Loucy (cell line): ENCODE measurements at regions not wholly inside any gene's neighbourhood (a gene's known extent, or its start where the extent isn't known, plus 50 kb on each side); places are given as distances from the start of the nearest gene placed in this dataset.

Source experiments
- H2AFZ ChIP-seq: fragments of 200-600 bp; sonication (generic); 2 replicates; pipeline ENCODE4 v1.6.0; 2016; ENCODE audit warnings: antibody characterized with exemption, mild to moderate bottlenecking, low read length, moderate library complexity
- H3F3A ChIP-seq: fragments of 200-600 bp; 2 replicates; pipeline ENCODE4 v1.6.0; 2016; ENCODE audit warnings: antibody characterized with exemption, low read depth, mild to moderate bottlenecking
- H3K27me3 ChIP-seq: fragments of 200-600 bp; sonication (generic); 2 replicates; pipeline ENCODE4 v1.6.1; 2014; ENCODE audit warnings: low read length, mild to moderate bottlenecking; ENCODE audit not compliant: insufficient read depth, poor library complexity, severe bottlenecking
- H3K36me3 ChIP-seq: fragments of 200-600 bp; sonication (generic); 2 replicates; pipeline ENCODE4 v1.6.1; 2016; ENCODE audit warnings: low read length; ENCODE audit not compliant: insufficient read depth
- H3K4me1 ChIP-seq: fragments of 200-600 bp; sonication (generic); 2 replicates; pipeline ENCODE4 v1.5.1; 2014; ENCODE audit warnings: low read length, mild to moderate bottlenecking; ENCODE audit not compliant: insufficient read depth, poor library complexity, severe bottlenecking
- H3K4me2 ChIP-seq: fragments of 200-600 bp; sonication (generic); 2 replicates; pipeline ENCODE4 v1.6.0; 2014; ENCODE audit warnings: antibody characterized with exemption, low read length, low read depth, mild to moderate bottlenecking; ENCODE audit not compliant: poor library complexity, severe bottlenecking
- H3K4me3 ChIP-seq: fragments of 200-600 bp; sonication (generic); 2 replicates; pipeline ENCODE4 v1.5.1; 2014; ENCODE audit warnings: low read length, mild to moderate bottlenecking, mixed read lengths; ENCODE audit not compliant: poor library complexity, severe bottlenecking
- H3K79me2 ChIP-seq: fragments of 200-600 bp; sonication (generic); 2 replicates; pipeline ENCODE4 v1.6.1; 2014; ENCODE audit warnings: low read length; ENCODE audit not compliant: insufficient read depth
- H3K9ac ChIP-seq: fragments of 200-600 bp; sonication (generic); 2 replicates; pipeline ENCODE4 v1.6.0; 2014; ENCODE audit warnings: mild to moderate bottlenecking, low read depth, low read length, moderate library complexity; ENCODE audit not compliant: poor library complexity, severe bottlenecking
- H3K9me2 ChIP-seq: fragments of 200-600 bp; sonication (generic); replicated peaks from 2 replicates; pipeline ENCODE4 v1.6.1; 2016; ENCODE audit warnings: low read depth, low read length, mixed read lengths
- H3K9me3 ChIP-seq: fragments of 200-600 bp; sonication (generic); 2 replicates; pipeline ENCODE4 v1.6.1; 2014; ENCODE audit warnings: mild to moderate bottlenecking, antibody characterized with exemption, low read length, low read depth; ENCODE audit not compliant: insufficient read depth
- H4K20me1 ChIP-seq: fragments of 200-600 bp; sonication (generic); 2 replicates; pipeline ENCODE4 v1.6.0; 2014; ENCODE audit warnings: antibody characterized with exemption, low read length, mild to moderate bottlenecking; ENCODE audit not compliant: insufficient read depth, poor library complexity, severe bottlenecking
- EZH2phosphoT487 ChIP-seq: fragments of 200-600 bp; IDR thresholded peaks from 2 replicates; pipeline ENCODE4 v1.6.1; 2018; ENCODE audit warnings: antibody characterized with exemption, mild to moderate bottlenecking, moderate library complexity, borderline replicate concordance
- TF ChIP-seq, protein P1 (sequence below): fragments of 200-600 bp; sonication (generic); conservative IDR thresholded peaks from 2 replicates; pipeline ENCODE4 v1.5.1; 2014; ENCODE audit warnings: mild to moderate bottlenecking, antibody characterized with exemption, low read length

DNA sequence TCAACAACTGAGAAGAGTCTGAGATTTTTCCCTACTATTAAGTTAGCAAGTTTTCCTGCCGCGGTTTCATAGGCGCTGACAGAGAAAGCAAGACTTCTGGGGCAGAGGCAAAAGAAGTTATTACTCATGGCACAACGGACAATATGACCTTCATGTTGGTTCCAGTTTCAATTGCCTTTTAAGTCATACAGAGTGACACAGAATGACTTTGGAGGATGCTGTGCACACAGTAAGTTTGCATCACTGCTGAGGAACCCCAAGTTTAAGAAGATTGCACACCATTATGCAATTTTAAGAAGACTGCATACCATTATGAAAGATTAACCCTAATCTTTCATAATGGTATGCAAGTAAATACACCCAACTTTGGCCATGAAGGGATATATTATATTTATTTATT is 626.5 kb upstream of the CHORDC1 start:
- H3K9me3 ChIP-seq: no peaks in the 10 kb centered on the region
- H3K9ac ChIP-seq: no peak overlapping the region
- H4K20me1 ChIP-seq: no peaks in the 10 kb centered on the region
- no peaks in the 10 kb centered on the region for H3K27me3 ChIP-seq
- no peak overlapping the region for H3K4me3 ChIP-seq
- H3K9me2 ChIP-seq: no peaks in the 10 kb centered on the region
- no peaks in the 10 kb centered on the region for H3K4me1 ChIP-seq
- no peak overlapping the region for H3K4me2 ChIP-seq
- no peaks in the 10 kb centered on the region for H3K36me3 ChIP-seq
- no peaks in the 10 kb centered on the region for H3F3A ChIP-seq
- TF ChIP-seq, protein P1, sequence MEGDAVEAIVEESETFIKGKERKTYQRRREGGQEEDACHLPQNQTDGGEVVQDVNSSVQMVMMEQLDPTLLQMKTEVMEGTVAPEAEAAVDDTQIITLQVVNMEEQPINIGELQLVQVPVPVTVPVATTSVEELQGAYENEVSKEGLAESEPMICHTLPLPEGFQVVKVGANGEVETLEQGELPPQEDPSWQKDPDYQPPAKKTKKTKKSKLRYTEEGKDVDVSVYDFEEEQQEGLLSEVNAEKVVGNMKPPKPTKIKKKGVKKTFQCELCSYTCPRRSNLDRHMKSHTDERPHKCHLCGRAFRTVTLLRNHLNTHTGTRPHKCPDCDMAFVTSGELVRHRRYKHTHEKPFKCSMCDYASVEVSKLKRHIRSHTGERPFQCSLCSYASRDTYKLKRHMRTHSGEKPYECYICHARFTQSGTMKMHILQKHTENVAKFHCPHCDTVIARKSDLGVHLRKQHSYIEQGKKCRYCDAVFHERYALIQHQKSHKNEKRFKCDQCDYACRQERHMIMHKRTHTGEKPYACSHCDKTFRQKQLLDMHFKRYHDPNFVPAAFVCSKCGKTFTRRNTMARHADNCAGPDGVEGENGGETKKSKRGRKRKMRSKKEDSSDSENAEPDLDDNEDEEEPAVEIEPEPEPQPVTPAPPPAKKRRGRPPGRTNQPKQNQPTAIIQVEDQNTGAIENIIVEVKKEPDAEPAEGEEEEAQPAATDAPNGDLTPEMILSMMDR: no peak
- no peak for TF ChIP-seq EZH2phosphoT487
- no peaks in the 10 kb centered on the region for H3K79me2 ChIP-seq
- H2AFZ ChIP-seq: no peak overlapping the region

DNA sequence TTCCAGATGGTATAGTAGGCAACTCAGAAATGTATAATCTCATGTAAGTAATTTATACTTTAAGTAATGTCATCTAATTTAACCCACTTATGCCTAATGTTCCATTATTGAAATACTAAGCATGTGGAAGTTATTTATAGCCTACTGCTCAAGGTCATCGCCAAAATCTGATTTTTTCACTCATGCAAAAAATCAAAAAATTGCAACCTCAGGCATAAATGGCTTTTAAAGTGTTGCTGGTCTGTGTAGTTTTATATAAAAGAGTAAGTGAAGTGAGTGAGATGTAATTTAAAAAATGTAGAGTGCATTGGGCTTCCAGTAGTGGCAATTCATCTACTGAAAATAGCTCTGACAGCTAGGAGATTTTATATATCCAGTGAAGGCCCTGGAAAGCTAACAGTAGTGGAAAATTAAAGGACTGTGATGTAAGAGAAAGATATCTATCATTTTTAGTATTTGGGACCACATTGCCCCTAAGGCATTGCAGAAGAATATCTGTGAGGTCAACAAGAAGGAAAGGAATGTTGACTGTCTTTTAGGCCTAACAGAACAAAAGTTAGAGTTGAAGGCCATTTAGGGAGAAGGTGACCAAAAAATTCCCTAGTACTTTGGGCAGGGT is 624.5 kb upstream of the CHORDC1 start:
- Histone ChIP-seq H4K20me1 (no peaks in the 10 kb centered on the region), H3K4me1 (no peaks in the 10 kb centered on the region), H3F3A (no peaks in the 10 kb centered on the region), H3K9me3 (no peaks in the 10 kb centered on the region), H3K9me2 (no peaks in the 10 kb centered on the region), H3K4me2 (no peak overlapping the region), H3K27me3 (no peaks in the 10 kb centered on the region), H3K36me3 (no peaks in the 10 kb centered on the region), H3K79me2 (no peaks in the 10 kb centered on the region), H3K9ac (no peak overlapping the region), H2AFZ (no peak overlapping the region), H3K4me3 (no peak overlapping the region)
- TF ChIP-seq, protein P1: no peak
- TF ChIP-seq EZH2phosphoT487: no peak

DNA sequence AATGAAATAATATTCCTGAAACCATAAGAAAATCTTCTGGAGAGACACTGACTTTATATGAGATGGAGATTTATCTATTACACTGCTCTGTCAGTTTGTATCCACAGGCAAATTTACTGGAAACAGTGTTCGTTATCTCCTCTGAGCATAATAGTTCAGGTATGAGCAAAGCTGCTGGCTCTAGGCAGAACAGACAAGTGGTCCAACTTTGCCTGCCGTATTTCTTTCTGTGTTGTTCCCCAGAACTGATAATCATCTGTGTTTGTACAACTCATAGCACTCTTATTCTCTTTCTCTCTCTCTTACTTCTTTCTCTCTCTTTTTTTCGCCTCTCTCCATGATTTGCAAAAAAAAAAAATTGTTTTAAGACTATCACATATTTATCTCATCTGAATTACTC is 623.8 kb upstream of the CHORDC1 start:
- H3K27me3 ChIP-seq: no peaks in the 10 kb centered on the region
- TF ChIP-seq EZH2phosphoT487: no peak
- TF ChIP-seq, protein P1: no peak

More for the DNA sequence above, 623.8 kb upstream of the CHORDC1 start:
- Histone ChIP-seq H3K9ac (no peak overlapping the region), H3K4me1 (no peaks in the 10 kb centered on the region), H3K9me2 (no peaks in the 10 kb centered on the region), H3F3A (no peaks in the 10 kb centered on the region), H3K9me3 (no peaks in the 10 kb centered on the region), H3K4me2 (no peak overlapping the region), H2AFZ (no peak overlapping the region), H3K4me3 (no peak overlapping the region), H4K20me1 (no peaks in the 10 kb centered on the region), H3K36me3 (no peaks in the 10 kb centered on the region), H3K79me2 (no peaks in the 10 kb centered on the region)
